ENCODE measurements at regions not wholly inside any gene's neighbourhood (a gene's known extent, or its start where the extent isn't known, plus 50 kb on each side); places are given as distances from the start of the nearest gene placed in this dataset.

DNA sequence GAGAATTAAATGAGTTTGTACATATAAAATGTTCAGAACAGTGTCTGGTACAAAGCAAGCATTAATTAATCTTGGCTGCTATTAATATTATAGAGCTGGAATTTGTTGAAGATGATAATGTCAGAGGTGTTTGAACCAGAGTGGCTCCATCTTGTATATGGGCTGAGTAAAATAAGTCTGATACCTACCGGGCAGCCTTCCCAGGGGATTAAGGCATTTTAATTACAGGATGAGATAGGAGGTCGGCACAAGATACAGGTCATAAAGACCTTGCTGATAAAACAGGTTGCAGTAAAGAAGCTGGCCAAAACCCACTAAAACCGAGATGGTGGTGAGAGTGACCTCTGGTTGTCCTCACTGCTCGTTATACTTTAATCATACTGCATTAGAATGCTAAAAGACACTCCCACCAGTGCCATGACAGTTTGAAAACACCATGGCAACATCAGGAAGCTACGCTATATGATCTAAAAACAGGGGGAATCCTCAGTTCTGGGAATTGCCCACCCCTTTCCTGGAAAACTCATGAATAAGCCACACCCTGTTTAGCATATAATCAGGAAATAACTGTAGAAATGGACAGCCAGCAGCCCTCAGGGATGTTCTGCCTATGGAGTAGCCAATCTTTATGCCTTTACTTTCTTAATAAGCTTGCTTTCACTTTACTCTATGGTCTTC is 90.2 kb downstream of the PLK2 start:
- no peak for DNase-seq (ENCODE audit: low spot score)
- intact Hi-C loops (cut with micrococcal nuclease) = no loop called here
- Mint-ChIP-seq H3K27me3 (ENCODE audit: insufficient read depth) (no peaks in the 10 kb centered on the region), H3K27ac (no peak overlapping the region), H3K4me3 (no peak overlapping the region), H3K36me3 (ENCODE audit: low read depth) (no peaks in the 10 kb centered on the region), H3K4me1 (ENCODE audit: low read depth) (no peaks in the 10 kb centered on the region), H3K9me3 (no peaks in the 10 kb centered on the region)

- Mint-ChIP-seq H3K27ac (no peak overlapping the region), H3K4me3 (no peak overlapping the region), H3K36me3 (ENCODE audit: low read depth) (no peaks in the 10 kb centered on the region), H3K9me3 (no peaks in the 10 kb centered on the region), H3K4me1 (ENCODE audit: low read depth) (no peaks in the 10 kb centered on the region), H3K27me3 (ENCODE audit: insufficient read depth) (no peaks in the 10 kb centered on the region)
- intact Hi-C loops (cut with micrococcal nuclease) = no loop called here
- no peak for DNase-seq (ENCODE audit: low spot score)
Measured at GRCh38 chr5:58366461-58366860, 93.4 kb downstream of the PLK2 start.

DNA sequence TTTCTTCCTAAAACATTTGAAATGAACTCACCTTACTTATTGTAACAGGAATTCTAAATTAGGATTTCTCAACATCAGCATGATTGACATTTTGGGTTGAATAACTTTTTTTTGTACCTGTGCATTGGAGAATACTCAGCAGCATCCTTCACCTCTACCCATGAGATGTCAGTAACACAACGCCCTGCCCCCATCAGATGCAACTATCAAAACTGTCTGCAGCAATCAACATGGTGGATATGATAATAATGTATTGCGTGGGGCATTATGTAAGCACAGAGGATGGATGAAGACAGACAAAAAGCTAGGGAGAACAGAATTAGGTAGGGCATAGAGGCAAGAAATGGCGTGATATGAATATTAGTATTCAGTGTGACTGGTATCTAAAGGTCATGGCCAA is 94.1 kb downstream of the PLK2 start:
- Mint-ChIP-seq H3K27ac (no peak overlapping the region), H3K9me3 (no peaks in the 10 kb centered on the region), H3K27me3 (ENCODE audit: insufficient read depth) (no peaks in the 10 kb centered on the region), H3K36me3 (ENCODE audit: low read depth) (no peaks in the 10 kb centered on the region), H3K4me1 (ENCODE audit: low read depth) (no peaks in the 10 kb centered on the region), H3K4me3 (no peak overlapping the region)
- intact Hi-C loops (cut with micrococcal nuclease) = no loop called here
- DNase-seq (ENCODE audit: low spot score) = no peak

GRCh38 chr5:58363461-58364249 is 96.2 kb downstream of the PLK2 start:
- H3K27me3 Mint-ChIP-seq (ENCODE audit: insufficient read depth) = no peaks in the 10 kb centered on the region
- no peak for DNase-seq (ENCODE audit: low spot score)
- no peak overlapping the region for H3K4me3 Mint-ChIP-seq
- H3K36me3 Mint-ChIP-seq (ENCODE audit: low read depth) = no peaks in the 10 kb centered on the region
- no peaks in the 10 kb centered on the region for H3K9me3 Mint-ChIP-seq
- intact Hi-C loops (cut with micrococcal nuclease) = no loop called here
- H3K27ac Mint-ChIP-seq = no peak overlapping the region
- no peaks in the 10 kb centered on the region for H3K4me1 Mint-ChIP-seq (ENCODE audit: low read depth)

GRCh38 chr5:58362135-58362534 is 97.8 kb downstream of the PLK2 start:
- intact Hi-C loops (cut with micrococcal nuclease) = no loop called here
- H3K27ac Mint-ChIP-seq = no peak overlapping the region
- no peaks in the 10 kb centered on the region for H3K36me3 Mint-ChIP-seq (ENCODE audit: low read depth)
- H3K4me1 Mint-ChIP-seq (ENCODE audit: low read depth) = no peaks in the 10 kb centered on the region
- no peak overlapping the region for H3K4me3 Mint-ChIP-seq
- no peaks in the 10 kb centered on the region for H3K9me3 Mint-ChIP-seq
- DNase-seq (ENCODE audit: low spot score) = no peak
- H3K27me3 Mint-ChIP-seq (ENCODE audit: insufficient read depth) = no peaks in the 10 kb centered on the region

GRCh38 chr5:58360794-58361193 is 99.1 kb downstream of the PLK2 start:
- no peak overlapping the region for H3K4me3 Mint-ChIP-seq
- DNase-seq (ENCODE audit: low spot score) = no peak
- no peaks in the 10 kb centered on the region for H3K9me3 Mint-ChIP-seq
- H3K27ac Mint-ChIP-seq = no peak overlapping the region
- no peaks in the 10 kb centered on the region for H3K4me1 Mint-ChIP-seq (ENCODE audit: low read depth)
- intact Hi-C loops (cut with micrococcal nuclease) = no loop called here
- no peaks in the 10 kb centered on the region for H3K36me3 Mint-ChIP-seq (ENCODE audit: low read depth)
- H3K27me3 Mint-ChIP-seq (ENCODE audit: insufficient read depth) = no peaks in the 10 kb centered on the region

DNA sequence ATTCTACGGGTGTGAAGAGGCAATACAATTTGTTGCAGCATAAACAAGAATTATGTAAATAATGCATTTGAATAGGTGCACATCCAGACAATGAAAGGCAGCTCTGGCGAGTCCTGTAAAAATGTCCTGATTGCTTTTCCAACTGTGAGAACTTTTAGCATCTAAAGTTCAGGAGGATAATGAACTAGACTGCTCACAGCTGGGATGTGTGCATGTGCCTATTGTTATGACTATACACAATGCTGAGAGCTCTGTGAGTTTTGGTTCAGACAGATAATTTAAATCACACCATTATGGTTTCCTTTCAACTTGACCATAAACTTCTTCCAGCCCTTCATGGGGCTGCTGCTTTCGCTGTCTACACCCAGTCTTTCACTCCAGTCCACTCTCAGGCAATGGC is 99.9 kb downstream of the PLK2 start:
- Mint-ChIP-seq H3K36me3 (ENCODE audit: low read depth) (no peaks in the 10 kb centered on the region), H3K27ac (no peak overlapping the region), H3K4me3 (no peak overlapping the region), H3K27me3 (ENCODE audit: insufficient read depth) (no peaks in the 10 kb centered on the region), H3K4me1 (ENCODE audit: low read depth) (no peaks in the 10 kb centered on the region), H3K9me3 (no peaks in the 10 kb centered on the region)
- DNase-seq (ENCODE audit: low spot score) = no peak
- intact Hi-C loops (cut with micrococcal nuclease) = no loop called here

GRCh38 chr5:58358501-58359178 is 101.2 kb downstream of the PLK2 start:
- no peak overlapping the region for H3K4me3 Mint-ChIP-seq
- no peak overlapping the region for H3K27ac Mint-ChIP-seq
- no peaks in the 10 kb centered on the region for H3K9me3 Mint-ChIP-seq
- H3K36me3 Mint-ChIP-seq (ENCODE audit: low read depth) = no peaks in the 10 kb centered on the region
- H3K27me3 Mint-ChIP-seq (ENCODE audit: insufficient read depth) = no peaks in the 10 kb centered on the region
- no peaks in the 10 kb centered on the region for H3K4me1 Mint-ChIP-seq (ENCODE audit: low read depth)
- intact Hi-C loops (cut with micrococcal nuclease) = no loop called here
- DNase-seq (ENCODE audit: low spot score) = no peak

DNA sequence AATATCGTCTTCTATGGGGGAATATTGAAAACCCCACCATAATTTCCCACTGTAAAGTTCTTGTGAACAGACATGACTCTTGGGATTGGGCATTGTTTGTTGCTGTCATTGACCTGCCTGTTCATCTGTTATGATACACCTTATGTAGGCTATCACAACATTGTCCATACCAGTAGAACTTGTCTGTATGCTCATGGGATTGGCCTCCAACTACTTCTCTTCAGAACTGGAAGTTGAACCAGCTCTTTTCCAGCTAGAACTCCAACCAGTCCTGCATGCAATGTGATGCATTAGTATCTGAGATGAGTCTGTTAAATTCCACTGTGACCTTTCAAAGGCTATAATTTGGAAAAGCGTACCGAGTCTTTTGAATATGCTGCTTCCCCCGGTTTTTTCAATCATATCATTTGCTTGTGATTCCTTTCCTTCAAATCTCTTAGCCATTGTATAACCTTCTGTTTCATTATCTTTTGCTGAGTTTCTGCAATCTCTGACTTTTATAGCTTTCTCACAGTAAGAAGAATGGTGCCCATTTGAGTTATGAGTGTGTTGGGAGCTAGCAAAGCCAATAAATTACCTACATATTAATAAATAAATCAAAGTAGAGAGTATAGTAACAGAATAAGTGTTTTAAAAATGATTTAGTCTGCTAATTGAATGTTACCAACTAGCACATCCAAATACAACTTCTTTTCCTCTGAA is 101.9 kb downstream of the PLK2 start:
- Mint-ChIP-seq H3K27me3 (ENCODE audit: insufficient read depth) (no peaks in the 10 kb centered on the region), H3K4me3 (no peak overlapping the region), H3K4me1 (ENCODE audit: low read depth) (no peaks in the 10 kb centered on the region), H3K9me3 (no peaks in the 10 kb centered on the region), H3K36me3 (ENCODE audit: low read depth) (no peaks in the 10 kb centered on the region), H3K27ac (no peak overlapping the region)
- intact Hi-C loops (cut with micrococcal nuclease) = no loop called here
- no peak for DNase-seq (ENCODE audit: low spot score)

DNA sequence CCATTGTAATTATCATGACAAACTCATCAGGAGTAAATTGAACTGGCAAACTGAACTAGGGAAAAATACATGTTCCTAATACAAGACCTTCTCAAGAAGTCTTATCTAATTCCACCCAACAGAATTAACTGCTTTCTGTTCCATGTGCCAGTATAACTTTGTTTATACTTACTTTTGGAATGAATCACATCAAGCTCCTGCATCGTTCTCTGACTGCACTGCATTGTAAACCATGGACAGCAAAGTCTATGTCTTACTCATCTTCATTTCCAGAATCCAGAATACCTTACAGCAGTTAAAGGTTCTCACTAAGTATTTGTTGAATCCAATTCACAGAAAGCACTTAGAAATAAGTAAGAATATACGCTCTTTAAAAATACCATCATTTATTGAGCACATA is 102.8 kb downstream of the PLK2 start:
- no peaks in the 10 kb centered on the region for H3K27me3 Mint-ChIP-seq (ENCODE audit: insufficient read depth)
- DNase-seq (ENCODE audit: low spot score) = no peak
- no peaks in the 10 kb centered on the region for H3K9me3 Mint-ChIP-seq
- intact Hi-C loops (cut with micrococcal nuclease) = no loop called here
- no peak overlapping the region for H3K27ac Mint-ChIP-seq
- H3K4me3 Mint-ChIP-seq = no peak overlapping the region
- no peaks in the 10 kb centered on the region for H3K4me1 Mint-ChIP-seq (ENCODE audit: low read depth)
- no peaks in the 10 kb centered on the region for H3K36me3 Mint-ChIP-seq (ENCODE audit: low read depth)

GRCh38 chr5:58356662-58357061 is 103.2 kb downstream of the PLK2 start:
- H3K9me3 Mint-ChIP-seq = no peaks in the 10 kb centered on the region

DNA sequence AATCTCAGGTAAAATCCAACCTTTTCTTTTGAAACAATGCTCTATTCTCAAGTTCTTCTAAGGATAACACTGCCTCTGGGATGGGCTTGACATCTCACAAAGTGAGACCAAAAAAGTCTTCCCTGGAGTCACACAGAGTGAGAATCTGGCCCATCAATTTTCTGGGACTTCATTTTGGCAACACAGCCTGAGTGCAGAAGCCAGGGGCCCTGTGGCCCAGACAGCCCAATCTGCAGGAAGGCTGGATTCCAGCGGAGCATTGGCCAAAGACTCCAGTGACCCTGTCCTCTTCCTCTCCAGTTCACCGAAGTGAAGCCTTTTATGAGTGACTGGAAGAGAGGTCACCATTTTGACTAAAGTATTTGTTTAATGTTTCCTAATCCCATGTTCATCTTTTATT is 105.1 kb downstream of the PLK2 start:
- H3K27ac Mint-ChIP-seq = no peak overlapping the region
- no peaks in the 10 kb centered on the region for H3K27me3 Mint-ChIP-seq (ENCODE audit: insufficient read depth)
- no peak for DNase-seq (ENCODE audit: low spot score)
- intact Hi-C loops (cut with micrococcal nuclease) = no loop called here
- H3K9me3 Mint-ChIP-seq = no peaks in the 10 kb centered on the region
- H3K36me3 Mint-ChIP-seq (ENCODE audit: low read depth) = no peaks in the 10 kb centered on the region
- no peaks in the 10 kb centered on the region for H3K4me1 Mint-ChIP-seq (ENCODE audit: low read depth)
- H3K4me3 Mint-ChIP-seq = no peak overlapping the region

More at GRCh38 chr5:58356662-58357061, 103.2 kb downstream of the PLK2 start:
- Mint-ChIP-seq H3K27ac (no peak overlapping the region), H3K4me3 (no peak overlapping the region), H3K4me1 (ENCODE audit: low read depth) (no peaks in the 10 kb centered on the region), H3K27me3 (ENCODE audit: insufficient read depth) (no peaks in the 10 kb centered on the region), H3K36me3 (ENCODE audit: low read depth) (no peaks in the 10 kb centered on the region)
- DNase-seq (ENCODE audit: low spot score) = no peak
- intact Hi-C loops (cut with micrococcal nuclease) = no loop called here

- Mint-ChIP-seq H3K4me1 (ENCODE audit: low read depth) (no peaks in the 10 kb centered on the region), H3K36me3 (ENCODE audit: low read depth) (no peaks in the 10 kb centered on the region), H3K27ac (no peak overlapping the region), H3K9me3 (no peaks in the 10 kb centered on the region), H3K27me3 (ENCODE audit: insufficient read depth) (no peaks in the 10 kb centered on the region), H3K4me3 (no peak overlapping the region)
- no peak for DNase-seq (ENCODE audit: low spot score)
- intact Hi-C loops (cut with micrococcal nuclease) = no loop called here
Measured at GRCh38 chr5:58353992-58354391, 105.9 kb downstream of the PLK2 start.

Data from activated T-helper 1 cell treated with anti-CD3 and anti-CD28 coated beads, Interleukin-12 subunit alpha, Interleukin-12 subunit beta, Interleukin-2, Interleukin-4 antibody, amounts not matched to agents 30 ng/mL and 10 ng/mL and 1 ng/mL, durations not matched to agents 14 hours and 24 hours and 36 hours (primary cell).